K562 (cell line): ENCODE measurements at regions not wholly inside any gene's neighbourhood (a gene's known extent, or its start where the extent isn't known, plus 50 kb on each side); places are given as distances from the start of the nearest gene placed in this dataset.

ENCODE experiments used
- CREM ChIP-seq: IDR thresholded peaks from 2 replicates; pipeline ENCODE4 v1.6.1; 2014; ENCODE audit warnings: antibody characterized with exemption, low read depth
- DDX20 ChIP-seq: fragments of 450-650 bp; IDR thresholded peaks from 2 replicates; pipeline ENCODE4 v1.6.1; 2016; ENCODE audit warnings: missing genetic modification characterization, low read depth, mild to moderate bottlenecking, missing compliant biosample characterization, moderate library complexity
- DMBX1 ChIP-seq: fragments of 250-450 bp; sonication (Bioruptor Pico); IDR thresholded peaks from 2 replicates; pipeline ENCODE4 v1.8.0; 2022; ENCODE audit warnings: inconsistent platforms, mild to moderate bottlenecking, moderate library complexity, borderline replicate concordance
- GTF2F1 ChIP-seq: IDR thresholded peaks from 2 replicates; pipeline ENCODE4 v1.6.1; 2011; ENCODE audit warnings: low read depth, low read length, improper control_type of control experiment
- NCOA2 ChIP-seq, 2 experiments: fragments of 450-650 bp; IDR thresholded peaks; 2 replicates each; pipeline ENCODE4 v1.6.1; 2018; ENCODE audit warnings: mild to moderate bottlenecking in 2 of 2, moderate library complexity in 1 of 2; ENCODE audit not compliant: partially characterized antibody in 2 of 2
- NR1H2 ChIP-seq: sonication (generic); formaldehyde crosslinking; IDR thresholded peaks from 2 replicates; pipeline ENCODE4 v1.4.0; 2020; ENCODE audit warnings: mild to moderate bottlenecking, missing genetic modification reagents
- NR4A1 ChIP-seq, 2 experiments: fragments of 250-450 bp in 1 of 2; fragments of 450-650 bp in 1 of 2; sonication (Bioruptor Pico) in 1 of 2; IDR thresholded peaks; 2 replicates each; pipeline versions ENCODE4 v1.4.0 to v1.6.1; 2016 to 2020; ENCODE audit warnings: mild to moderate bottlenecking in 2 of 2, missing compliant biosample characterization in 1 of 2, missing genetic modification characterization in 1 of 2, moderate library complexity in 1 of 2
- POLR3G ChIP-seq: IDR thresholded peaks from 2 replicates; pipeline ENCODE4 v1.6.1; 2011; ENCODE audit not compliant: insufficient read length, insufficient replicate concordance; ENCODE audit errors: extremely low read depth
- TF ChIP-seq, protein P1 (sequence below): IDR thresholded peaks from 2 replicates; pipeline ENCODE4 v1.6.1; 2011; ENCODE audit warnings: borderline replicate concordance, low read depth, mild to moderate bottlenecking, moderate library complexity, low read length; ENCODE audit not compliant: insufficient read depth, poor library complexity, severe bottlenecking
- TF ChIP-seq, protein P2 (sequence below): fragments of 450-650 bp; formaldehyde crosslinking; conservative IDR thresholded peaks from 2 replicates; pipeline ENCODE4 v1.4.0; 2022; ENCODE audit warnings: mild to moderate bottlenecking, missing genetic modification characterization
- TF ChIP-seq, protein P3 (sequence below): fragments of 450-650 bp; IDR thresholded peaks from 2 replicates; pipeline ENCODE4 v1.6.1; 2016; ENCODE audit warnings: mild to moderate bottlenecking

DNA sequence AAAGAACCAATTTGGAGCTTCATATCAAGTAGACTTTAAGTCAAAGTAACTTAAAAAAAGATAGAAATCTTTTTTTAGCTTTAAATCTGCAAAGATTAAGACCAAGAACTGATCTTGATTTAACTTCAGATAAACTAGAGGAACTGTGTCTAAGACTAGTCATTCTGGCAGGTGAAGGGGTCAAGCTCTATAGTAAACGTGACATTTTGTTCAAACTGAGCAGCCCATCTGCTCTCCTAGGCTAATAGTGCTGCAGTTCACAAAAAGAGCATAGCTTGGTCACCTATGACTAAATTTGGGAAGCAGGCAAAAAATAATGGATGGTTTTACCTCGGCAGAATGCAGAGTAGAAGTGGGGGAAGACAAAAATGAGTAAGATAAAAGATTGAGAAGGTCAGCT is 168.8 kb upstream of the ALCAM start (continued):
- no peak for TF ChIP-seq POLR3G
- TF ChIP-seq DDX20 (tag): no peak
- no peak for TF ChIP-seq NR4A1 (CRISPR knock-in tag; IDR thresholded peaks at IDR 0.05)
- TF ChIP-seq NR4A1 (tag; IDR thresholded peaks at IDR 0.05): no peak
- no peak for TF ChIP-seq NCOA2 (IDR thresholded peaks at IDR 0.05; ENCODE audit: partially characterized antibody in 2 of 2)
- TF ChIP-seq NR1H2 (CRISPR knock-in tag): no peak
- TF ChIP-seq, protein P1, sequence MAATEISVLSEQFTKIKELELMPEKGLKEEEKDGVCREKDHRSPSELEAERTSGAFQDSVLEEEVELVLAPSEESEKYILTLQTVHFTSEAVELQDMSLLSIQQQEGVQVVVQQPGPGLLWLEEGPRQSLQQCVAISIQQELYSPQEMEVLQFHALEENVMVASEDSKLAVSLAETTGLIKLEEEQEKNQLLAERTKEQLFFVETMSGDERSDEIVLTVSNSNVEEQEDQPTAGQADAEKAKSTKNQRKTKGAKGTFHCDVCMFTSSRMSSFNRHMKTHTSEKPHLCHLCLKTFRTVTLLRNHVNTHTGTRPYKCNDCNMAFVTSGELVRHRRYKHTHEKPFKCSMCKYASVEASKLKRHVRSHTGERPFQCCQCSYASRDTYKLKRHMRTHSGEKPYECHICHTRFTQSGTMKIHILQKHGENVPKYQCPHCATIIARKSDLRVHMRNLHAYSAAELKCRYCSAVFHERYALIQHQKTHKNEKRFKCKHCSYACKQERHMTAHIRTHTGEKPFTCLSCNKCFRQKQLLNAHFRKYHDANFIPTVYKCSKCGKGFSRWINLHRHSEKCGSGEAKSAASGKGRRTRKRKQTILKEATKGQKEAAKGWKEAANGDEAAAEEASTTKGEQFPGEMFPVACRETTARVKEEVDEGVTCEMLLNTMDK: no peak
- no peak for TF ChIP-seq CREM
- TF ChIP-seq, protein P2, sequence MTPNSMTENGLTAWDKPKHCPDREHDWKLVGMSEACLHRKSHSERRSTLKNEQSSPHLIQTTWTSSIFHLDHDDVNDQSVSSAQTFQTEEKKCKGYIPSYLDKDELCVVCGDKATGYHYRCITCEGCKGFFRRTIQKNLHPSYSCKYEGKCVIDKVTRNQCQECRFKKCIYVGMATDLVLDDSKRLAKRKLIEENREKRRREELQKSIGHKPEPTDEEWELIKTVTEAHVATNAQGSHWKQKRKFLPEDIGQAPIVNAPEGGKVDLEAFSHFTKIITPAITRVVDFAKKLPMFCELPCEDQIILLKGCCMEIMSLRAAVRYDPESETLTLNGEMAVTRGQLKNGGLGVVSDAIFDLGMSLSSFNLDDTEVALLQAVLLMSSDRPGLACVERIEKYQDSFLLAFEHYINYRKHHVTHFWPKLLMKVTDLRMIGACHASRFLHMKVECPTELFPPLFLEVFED: no peak
- no peak for TF ChIP-seq DMBX1
- TF ChIP-seq GTF2F1: no peak
- TF ChIP-seq, protein P3, sequence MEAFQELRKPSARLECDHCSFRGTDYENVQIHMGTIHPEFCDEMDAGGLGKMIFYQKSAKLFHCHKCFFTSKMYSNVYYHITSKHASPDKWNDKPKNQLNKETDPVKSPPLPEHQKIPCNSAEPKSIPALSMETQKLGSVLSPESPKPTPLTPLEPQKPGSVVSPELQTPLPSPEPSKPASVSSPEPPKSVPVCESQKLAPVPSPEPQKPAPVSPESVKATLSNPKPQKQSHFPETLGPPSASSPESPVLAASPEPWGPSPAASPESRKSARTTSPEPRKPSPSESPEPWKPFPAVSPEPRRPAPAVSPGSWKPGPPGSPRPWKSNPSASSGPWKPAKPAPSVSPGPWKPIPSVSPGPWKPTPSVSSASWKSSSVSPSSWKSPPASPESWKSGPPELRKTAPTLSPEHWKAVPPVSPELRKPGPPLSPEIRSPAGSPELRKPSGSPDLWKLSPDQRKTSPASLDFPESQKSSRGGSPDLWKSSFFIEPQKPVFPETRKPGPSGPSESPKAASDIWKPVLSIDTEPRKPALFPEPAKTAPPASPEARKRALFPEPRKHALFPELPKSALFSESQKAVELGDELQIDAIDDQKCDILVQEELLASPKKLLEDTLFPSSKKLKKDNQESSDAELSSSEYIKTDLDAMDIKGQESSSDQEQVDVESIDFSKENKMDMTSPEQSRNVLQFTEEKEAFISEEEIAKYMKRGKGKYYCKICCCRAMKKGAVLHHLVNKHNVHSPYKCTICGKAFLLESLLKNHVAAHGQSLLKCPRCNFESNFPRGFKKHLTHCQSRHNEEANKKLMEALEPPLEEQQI: no peak
